Smooth muscle cell (in vitro differentiated cells): ENCODE measurements at regions not wholly inside any gene's neighbourhood (a gene's known extent, or its start where the extent isn't known, plus 50 kb on each side); places are given as distances from the start of the nearest gene placed in this dataset.

ENCODE experiments used
- DNase-seq: peaks from one replicate; lab custom pipeline; 2025; ENCODE audit not compliant: unreplicated experiment; lab: John Stamatoyannopoulos, UW
- H2AFZ ChIP-seq: fragments of 200-600 bp; sonication (generic); 2 replicates; pipeline ENCODE4 v1.6.0; 2016; ENCODE audit warnings: antibody characterized with exemption, low read depth, mild to moderate bottlenecking
- H3F3A ChIP-seq: fragments of 200-600 bp; sonication (generic); 2 replicates; pipeline ENCODE4 v1.6.0; 2017; ENCODE audit warnings: antibody characterized with exemption, low read depth
- H3K27ac ChIP-seq: fragments of 200-600 bp; sonication (generic); 2 replicates; pipeline ENCODE4 v1.5.1; 2016; ENCODE audit warnings: low read depth, mild to moderate bottlenecking
- H3K27me3 ChIP-seq: fragments of 200-600 bp; sonication (generic); 2 replicates; pipeline ENCODE4 v1.6.1; 2016; ENCODE audit warnings: low read depth, mild to moderate bottlenecking
- H3K36me3 ChIP-seq: fragments of 200-600 bp; sonication (generic); 2 replicates; pipeline ENCODE4 v1.5.1; 2016; ENCODE audit warnings: low read depth
- H3K4me1 ChIP-seq: fragments of 200-600 bp; sonication (generic); 2 replicates; pipeline ENCODE4 v1.5.1; 2016; ENCODE audit warnings: low read depth
- H3K4me2 ChIP-seq: fragments of 200-600 bp; sonication (generic); 2 replicates; pipeline ENCODE4 v1.6.0; 2016; ENCODE audit warnings: mild to moderate bottlenecking
- H3K4me3 ChIP-seq: fragments of 200-600 bp; sonication (generic); 2 replicates; pipeline ENCODE4 v1.5.1; 2016; ENCODE audit warnings: mild to moderate bottlenecking
- H3K79me2 ChIP-seq: fragments of 200-600 bp; sonication (generic); 2 replicates; pipeline ENCODE4 v1.6.0; 2016; ENCODE audit warnings: low read depth, mild to moderate bottlenecking
- H3K9ac ChIP-seq: fragments of 200-600 bp; sonication (generic); 2 replicates; pipeline ENCODE4 v1.6.0; 2016; ENCODE audit warnings: low read depth
- H3K9me3 ChIP-seq: fragments of 200-600 bp; sonication (generic); replicated peaks from 2 replicates; pipeline ENCODE4 v1.5.1; 2016; ENCODE audit warnings: low read depth
- H4K20me1 ChIP-seq: fragments of 200-600 bp; sonication (generic); 2 replicates; pipeline ENCODE4 v1.6.0; 2016; ENCODE audit warnings: low read depth
- CTCF ChIP-seq: fragments of 200-600 bp; sonication (generic); IDR thresholded peaks from 2 replicates; pipeline ENCODE4 v1.5.1; 2017; ENCODE audit warnings: borderline replicate concordance, mild to moderate bottlenecking, antibody characterized with exemption; ENCODE audit not compliant: insufficient read depth, poor library complexity, severe bottlenecking
- WGBS: methylation state at CpG from one replicate; pipeline ENCODE4 v1.1.7; 2016; ENCODE audit warnings: low lambda C conversion rate; 5-methylcytosine and 5-hydroxymethylcytosine counted together

GRCh38 chr5:173435447-173435846 is 107.2 kb upstream of the STC2 start:
- Histone ChIP-seq H3K4me2 (no peak overlapping the region), H3K36me3 (no peaks in the 10 kb centered on the region), H3K27me3 (no peaks in the 10 kb centered on the region), H3K4me1 (no peaks in the 10 kb centered on the region), H3K4me3 (no peak overlapping the region), H3K9me3 (no peaks in the 10 kb centered on the region), H4K20me1 (no peaks in the 10 kb centered on the region), H3K27ac (no peak overlapping the region), H3K9ac (no peak overlapping the region), H3K79me2 (no peaks in the 10 kb centered on the region), H3F3A (no peaks in the 10 kb centered on the region), H2AFZ (no peak overlapping the region)
- no peak for TF ChIP-seq CTCF
- DNase-seq = no peak
- WGBS = 72% methylated on average over 15 of the region's 15 CpGs

GRCh38 chr5:173434270-173434669 is 106.1 kb upstream of the STC2 start:
- H2AFZ ChIP-seq = no peak overlapping the region
- H3K4me2 ChIP-seq = no peak overlapping the region
- H3K9ac ChIP-seq = no peak overlapping the region
- no peak for TF ChIP-seq CTCF
- no peaks in the 10 kb centered on the region for H4K20me1 ChIP-seq
- no peaks in the 10 kb centered on the region for H3F3A ChIP-seq
- H3K27me3 ChIP-seq = no peaks in the 10 kb centered on the region
- H3K79me2 ChIP-seq = no peaks in the 10 kb centered on the region
- H3K36me3 ChIP-seq = no peaks in the 10 kb centered on the region
- DNase-seq = no peak
- H3K4me3 ChIP-seq = no peak overlapping the region
- no peaks in the 10 kb centered on the region for H3K9me3 ChIP-seq
- H3K27ac ChIP-seq = no peak overlapping the region
- no peaks in the 10 kb centered on the region for H3K4me1 ChIP-seq
- 92% methylated on average over 5 of the region's 5 CpGs for WGBS

- 86% methylated on average over 2 of the region's 2 CpGs for WGBS
- H3K4me1 ChIP-seq = no peaks in the 10 kb centered on the region
- H3K27ac ChIP-seq = no peak overlapping the region
- H3K27me3 ChIP-seq = no peaks in the 10 kb centered on the region
- H3K4me2 ChIP-seq = no peak overlapping the region
- no peaks in the 10 kb centered on the region for H3F3A ChIP-seq
- H2AFZ ChIP-seq = no peak overlapping the region
- H3K4me3 ChIP-seq = no peak overlapping the region
- TF ChIP-seq CTCF = no peak
- no peaks in the 10 kb centered on the region for H3K36me3 ChIP-seq
- no peaks in the 10 kb centered on the region for H3K79me2 ChIP-seq
- H3K9ac ChIP-seq = no peak overlapping the region
- no peaks in the 10 kb centered on the region for H4K20me1 ChIP-seq
- no peaks in the 10 kb centered on the region for H3K9me3 ChIP-seq
- DNase-seq = no peak
Measured at GRCh38 chr5:173430394-173430793, 102.2 kb upstream of the STC2 start.

GRCh38 chr5:173429489-173430150 is 101.4 kb upstream of the STC2 start:
- no peak overlapping the region for H2AFZ ChIP-seq
- no peak overlapping the region for H3K4me2 ChIP-seq
- H3K9me3 ChIP-seq = no peaks in the 10 kb centered on the region
- no peaks in the 10 kb centered on the region for H3K27me3 ChIP-seq
- no peaks in the 10 kb centered on the region for H3K79me2 ChIP-seq
- H3K4me3 ChIP-seq = no peak overlapping the region
- H3K36me3 ChIP-seq = no peaks in the 10 kb centered on the region
- no peaks in the 10 kb centered on the region for H4K20me1 ChIP-seq
- H3K4me1 ChIP-seq = no peaks in the 10 kb centered on the region
- WGBS = 53% methylated on average over 3 of the region's 3 CpGs
- TF ChIP-seq CTCF = no peak
- H3K9ac ChIP-seq = no peak overlapping the region
- H3F3A ChIP-seq = no peaks in the 10 kb centered on the region
- H3K27ac ChIP-seq = no peak overlapping the region
- no peak for DNase-seq
